HCT116 (cell line): ENCODE measurements at regions not wholly inside any gene's neighbourhood (a gene's known extent, or its start where the extent isn't known, plus 50 kb on each side); places are given as distances from the start of the nearest gene placed in this dataset.

Experiments
- ATAC-seq: fragments of 200-7000 bp; cut with Tn5 transposase; 2 replicates; pipeline ENCODE4 v1.9.1; 2020; ENCODE audit warnings: mild to moderate bottlenecking, moderate library complexity
- BruUV-seq: library from RNA; stranded (reverse); fragments of 400-500 nt; replicated peaks from 2 replicates; lab custom pipeline; 2021; lab: Mats Ljungman, UMichigan
- CTCF ChIA-PET: fragments of 300-600 bp; sonication (Branson Sonifier 250); formaldehyde crosslinking; loops from one replicate; lab custom pipeline; 2021; ENCODE audit warnings: antibody characterized with exemption; lab: Charles Lee
- POLR2A ChIA-PET: fragments of 300-600, 350-600 bp; sonication (Branson Sonifier 250); formaldehyde crosslinking; loops from one replicate; lab custom pipeline; 2021; ENCODE audit warnings: antibody characterized with exemption; lab: Charles Lee
- RAD21 ChIA-PET, 2 experiments: fragments of 300-600 bp; sonication (Branson Sonifier 250); formaldehyde crosslinking; loops; one replicate each; lab custom pipeline; 2023; ENCODE audit warnings: low total read pairs in 2 of 2; ENCODE audit not compliant: uncharacterized antibody in 2 of 2, unreplicated experiment in 2 of 2, low non-redundant PET in 1 of 2; lab: Charles Lee
- DNase-seq: peaks from one replicate; pipeline ENCODE4 v3.0.0-alpha.2; 2010; ENCODE audit warnings: low read depth, low spot score
- H2AFZ ChIP-seq: fragments of 200-600 bp; shearing (Covaris generic), sonication (generic); 2 replicates; pipeline ENCODE4 v1.6.1; 2017; ENCODE audit warnings: low read depth, mixed run types, mixed read lengths, antibody characterized with exemption, low read length; ENCODE audit not compliant: poor library complexity, severe bottlenecking
- H3K27ac ChIP-seq: 2 replicates; pipeline ENCODE4 v1.5.1; 2012; ENCODE audit warnings: low read depth, low read length
- H3K27me3 ChIP-seq: fragments of 200-600 bp; sonication (generic); 2 replicates; pipeline ENCODE4 v1.6.1; 2016; ENCODE audit warnings: mixed run types, low read length, mixed read lengths; ENCODE audit not compliant: insufficient read depth
- H3K36me3 ChIP-seq, 2 experiments: fragments of 200-500 bp in 1 of 2; fragments of 200-600 bp in 1 of 2; sonication (Bioruptor generic) in 1 of 2; sonication (generic) in 1 of 2; 2 replicates each; pipeline versions ENCODE4 v1.5.1 to v1.6.1; 2014 to 2016; ENCODE audit warnings: low read length in 2 of 2, inconsistent platforms in 1 of 2, mixed read lengths in 1 of 2, mixed run types in 1 of 2; ENCODE audit not compliant: insufficient read depth in 2 of 2, control insufficient read depth in 1 of 2
- H3K4me1 ChIP-seq, 2 experiments: fragments of 200-600 bp in 1 of 2; sonication (generic) in 1 of 2; 2 replicates each; pipeline versions ENCODE4 v1.5.1 to v1.6.1; 2012 to 2017; ENCODE audit warnings: low read length in 2 of 2, inconsistent platforms in 1 of 2, mild to moderate bottlenecking in 1 of 2, mixed read lengths in 1 of 2, mixed run types in 1 of 2, moderate library complexity in 1 of 2; ENCODE audit not compliant: insufficient read depth in 2 of 2, control insufficient read depth in 1 of 2
- H3K4me2 ChIP-seq: fragments of 200-600 bp; sonication (generic); 2 replicates; pipeline ENCODE4 v1.6.1; 2017; ENCODE audit warnings: mixed run types, low read length, mixed read lengths
- H3K4me3 ChIP-seq, 2 experiments: fragments of 200-600 bp in 1 of 2; sonication (generic) in 1 of 2; replicated peaks in 1 of 2; 2 replicates each; pipeline ENCODE4 v1.5.1; 2011 to 2016; ENCODE audit warnings: low read length in 2 of 2, control low read depth in 1 of 2, low read depth in 1 of 2, mild to moderate bottlenecking in 1 of 2, mixed read lengths in 1 of 2, mixed run types in 1 of 2
- H3K79me2 ChIP-seq: fragments of 200-600 bp; sonication (generic); 2 replicates; pipeline ENCODE4 v1.6.1; 2017; ENCODE audit warnings: mild to moderate bottlenecking, mixed run types, low read length, moderate library complexity, mixed read lengths; ENCODE audit not compliant: insufficient read depth
- H3K9ac ChIP-seq: fragments of 200-600 bp; sonication (generic); 2 replicates; pipeline ENCODE4 v1.6.1; 2016; ENCODE audit warnings: low read length, mixed read lengths
- H3K9me2 ChIP-seq: fragments of 200-600 bp; sonication (generic), shearing (Covaris generic); 2 replicates; pipeline ENCODE4 v1.6.1; 2017; ENCODE audit warnings: mixed run types, mild to moderate bottlenecking, moderate library complexity; ENCODE audit not compliant: insufficient read depth
- H3K9me3 ChIP-seq, 2 experiments: fragments of 200-500 bp in 1 of 2; fragments of 200-600 bp in 1 of 2; sonication (Bioruptor generic) in 1 of 2; sonication (generic) in 1 of 2; 2 replicates each; pipeline ENCODE4 v1.6.1; 2014 to 2017; ENCODE audit warnings: low read length in 2 of 2, mixed read lengths in 2 of 2, inconsistent platforms in 1 of 2, low read depth in 1 of 2, mild to moderate bottlenecking in 1 of 2, mixed run types in 1 of 2, moderate library complexity in 1 of 2; ENCODE audit not compliant: control insufficient read depth in 1 of 2, insufficient read depth in 1 of 2
- H4K20me1 ChIP-seq: fragments of 200-600 bp; sonication (generic), shearing (Covaris generic); 2 replicates; pipeline ENCODE4 v1.6.1; 2017; ENCODE audit warnings: mixed run types, mild to moderate bottlenecking, moderate library complexity; ENCODE audit not compliant: insufficient read depth
- CBX3 ChIP-seq: IDR thresholded peaks from 2 replicates; pipeline ENCODE4 v1.6.1; 2012; ENCODE audit warnings: low read depth
- CEBPB ChIP-seq: IDR thresholded peaks from 2 replicates; pipeline ENCODE4 v1.6.1; 2012; ENCODE audit warnings: low read depth
- CTCF ChIP-seq, 3 experiments: fragments of 200-600 bp in 1 of 3; sonication (generic) in 1 of 3; IDR thresholded peaks in 2 of 3; conservative IDR thresholded peaks in 1 of 3; 2 replicates each; pipeline ENCODE4 v1.5.1; 2012 to 2017; ENCODE audit warnings: low read depth in 2 of 3, low read length in 2 of 3, antibody characterized with exemption in 1 of 3, borderline replicate concordance in 1 of 3, control low read depth in 1 of 3, mild to moderate bottlenecking in 1 of 3, mixed read lengths in 1 of 3, mixed run types in 1 of 3, moderate library complexity in 1 of 3; ENCODE audit not compliant: insufficient read depth in 1 of 3
- EGR1 ChIP-seq: IDR thresholded peaks from 2 replicates; pipeline ENCODE4 v1.6.1; 2012; ENCODE audit warnings: low read depth
- MAX ChIP-seq: IDR thresholded peaks from 2 replicates; pipeline ENCODE4 v1.6.1; 2012
- POLR2A ChIP-seq: IDR thresholded peaks from 2 replicates; pipeline ENCODE4 v1.7.0; 2011; ENCODE audit warnings: borderline replicate concordance; ENCODE audit not compliant: insufficient read depth, insufficient read length; ENCODE audit errors: extremely low read depth
- POLR2AphosphoS5 ChIP-seq: IDR thresholded peaks from 2 replicates; pipeline ENCODE4 v1.6.1; 2011; ENCODE audit warnings: mild to moderate bottlenecking, low read depth, low read length, moderate library complexity
- SIN3A ChIP-seq: IDR thresholded peaks from 2 replicates; pipeline ENCODE4 v1.6.1; 2012; ENCODE audit warnings: low read depth
- SP1 ChIP-seq: IDR thresholded peaks from 2 replicates; pipeline ENCODE4 v1.6.1; 2012; ENCODE audit warnings: low read depth
- TCF7L2 ChIP-seq: IDR thresholded peaks from 2 replicates; pipeline ENCODE4 v1.7.0; 2011; ENCODE audit warnings: borderline replicate concordance, inconsistent platforms; ENCODE audit not compliant: insufficient read depth, insufficient read length; ENCODE audit errors: extremely low read depth
- YY1 ChIP-seq: IDR thresholded peaks from 2 replicates; pipeline ENCODE4 v1.6.1; 2011; ENCODE audit warnings: low read length, low read depth, moderate library complexity, mild to moderate bottlenecking; ENCODE audit not compliant: insufficient replicate concordance; ENCODE audit errors: extremely low read depth
- ZBTB33 ChIP-seq: IDR thresholded peaks from 2 replicates; pipeline ENCODE4 v1.6.1; 2011; ENCODE audit warnings: mild to moderate bottlenecking, low read length, moderate library complexity; ENCODE audit not compliant: insufficient replicate concordance; ENCODE audit errors: extremely low read depth
- ZNF274 ChIP-seq: fragments of 200-500 bp; sonication (Bioruptor generic); IDR thresholded peaks from 2 replicates; pipeline ENCODE4 v1.6.1; 2014; ENCODE audit warnings: mild to moderate bottlenecking, low read depth, low read length, inconsistent platforms
- intact Hi-C: fragments of 100-400 bp; cut with micrococcal nuclease; formaldehyde crosslinking; loops from 2 replicates; pipeline ENCODE4 v1.10.0; 2022

GRCh38 chr5:92715946-92716520 is 865.0 kb downstream of the NR2F1-AS1 start:
- Histone ChIP-seq H3K9me2 (no peaks in the 10 kb centered on the region), H3K27ac (no peak overlapping the region), H3K4me2 (no peak overlapping the region), H3K4me3 (no peak overlapping the region), H3K9ac (no peak overlapping the region), H3K36me3 (no peaks in the 10 kb centered on the region), H3K27me3 (no peaks in the 10 kb centered on the region), H3K9me3 (no peaks in the 10 kb centered on the region), H3K79me2 (no peaks in the 10 kb centered on the region), H4K20me1 (no peaks in the 10 kb centered on the region), H2AFZ (no peak overlapping the region), H3K4me1 (no peaks in the 10 kb centered on the region)
- intact Hi-C loops, result no loop called here
- RAD21 ChIA-PET, result no interaction called here
- TF ChIP-seq CEBPB (no peak), POLR2AphosphoS5 (no peak), TCF7L2 (no peak), YY1 (no peak), CBX3 (no peak)
- no TSS peak for BruUV-seq
- CTCF ChIA-PET, result interaction anchor here (0.9 to 1.4 kb wide), 2 partner anchors 28 to 361 kb away, joined by 3 read pairs; no protein-coding TSS in a partner anchor
- POLR2A ChIA-PET, result no interaction called here
- no peak for DNase-seq
- no peak for ATAC-seq

- H3K9me2 ChIP-seq, result no peaks in the 10 kb centered on the region
- H3K27me3 ChIP-seq, result no peaks in the 10 kb centered on the region
- ChIA-PET CTCF (no interaction called here), POLR2A (no interaction called here), RAD21 (no interaction called here)
- BruUV-seq, result no TSS peak
- H4K20me1 ChIP-seq, result no peaks in the 10 kb centered on the region
- H2AFZ ChIP-seq, result peak overlapping the region; percentile 56
- no peaks in the 10 kb centered on the region for H3K4me1 ChIP-seq
- H3K27ac ChIP-seq, result no peak overlapping the region
- no peak overlapping the region for H3K4me2 ChIP-seq
- DNase-seq, result no peak
- no peaks in the 10 kb centered on the region for H3K9me3 ChIP-seq
- no peak overlapping the region for H3K4me3 ChIP-seq
- no peaks in the 10 kb centered on the region for H3K79me2 ChIP-seq
- H3K9ac ChIP-seq, result no peak overlapping the region
- ATAC-seq, result no peak
- no peaks in the 10 kb centered on the region for H3K36me3 ChIP-seq
- intact Hi-C loops, result no loop called here
- no peak for TF ChIP-seq YY1
- no peak for TF ChIP-seq ZBTB33
- TF ChIP-seq SIN3A, result no peak
- no peak for TF ChIP-seq POLR2A
- no peak for TF ChIP-seq EGR1
- no peak for TF ChIP-seq ZNF274
- no peak for TF ChIP-seq SP1
- no peak for TF ChIP-seq CTCF (IDR thresholded peaks at IDR 0.05 in 2 of 3, conservative IDR thresholded peaks at IDR 0.05 in 1 of 3; ENCODE audit: borderline replicate concordance in 1 of 3, insufficient read depth in 1 of 3, low read depth in 2 of 3, low read length in 2 of 3)
- no peak for TF ChIP-seq MAX
These were observed 867.2 kb downstream of the NR2F1-AS1 start for GRCh38 chr5:92713826-92714225.
